ENCODE measurements at regions not wholly inside any gene's neighbourhood (a gene's known extent, or its start where the extent isn't known, plus 50 kb on each side); places are given as distances from the start of the nearest gene placed in this dataset.

- Mint-ChIP-seq H3K27ac (no peak overlapping the region), H3K36me3 (ENCODE audit: low read depth) (no peaks in the 10 kb centered on the region), H3K9me3 (no peaks in the 10 kb centered on the region), H3K4me1 (peaks cover 26% of the 10 kb centered on the region), H3K27me3 (ENCODE audit: insufficient read depth, low read depth, poor library complexity) (peaks cover 5% of the 10 kb centered on the region), H3K4me3 (no peak overlapping the region)
- Histone ChIP-seq H3K4me1 (ENCODE audit: insufficient read depth) (peaks cover 12% of the 10 kb centered on the region; the same call in 1 of the 2 replicates), H3K79me2 (replicated peaks; ENCODE audit: insufficient read depth) (no peaks in the 10 kb centered on the region), H3K27ac (ENCODE audit: low read depth) (no peak overlapping the region), H3K4me3 (no peak overlapping the region), H3K36me3 (ENCODE audit: insufficient read depth) (no peaks in the 10 kb centered on the region), H3F3A (replicated peaks; ENCODE audit: low read depth) (no peaks in the 10 kb centered on the region), H3K27me3 (ENCODE audit: insufficient read depth) (no peaks in the 10 kb centered on the region), H3K9me2 (ENCODE audit: insufficient read depth) (no peaks in the 10 kb centered on the region), H3K4me2 (no peak overlapping the region), H2AFZ (no peak overlapping the region), H4K20me1 (replicated peaks; ENCODE audit: insufficient read depth) (no peaks in the 10 kb centered on the region; the same call in 1 of the 2 replicates)
- DNase-seq (ENCODE audit: low spot score) (no peak), ATAC-seq (no peak)
- TF ChIP-seq ETS1 (IDR thresholded peaks at IDR 0.05) (no peak), STAT1 (IDR thresholded peaks at IDR 0.05; ENCODE audit: unreplicated experiment) (no peak), EZH2 (IDR thresholded peaks at IDR 0.05; ENCODE audit: low read depth, unreplicated experiment) (no peak), CREB1 (CRISPR knock-in tag; IDR thresholded peaks at IDR 0.05; ENCODE audit: low read depth) (no peak), ZNF331 (CRISPR knock-in tag; IDR thresholded peaks at IDR 0.05; ENCODE audit: low read depth) (no peak), ZNF114 (CRISPR knock-in tag; IDR thresholded peaks at IDR 0.05) (no peak), EZH2phosphoT487 (IDR thresholded peaks at IDR 0.05; ENCODE audit: unreplicated experiment) (no peak), POLR2AphosphoS5 (IDR thresholded peaks at IDR 0.05; ENCODE audit: low read depth) (no peak), JUNB (IDR thresholded peaks at IDR 0.05; ENCODE audit: unreplicated experiment) (no peak), NANOG (IDR thresholded peaks at IDR 0.05; ENCODE audit: borderline replicate concordance) (no peak)
- TF ChIP-seq, protein P1, sequence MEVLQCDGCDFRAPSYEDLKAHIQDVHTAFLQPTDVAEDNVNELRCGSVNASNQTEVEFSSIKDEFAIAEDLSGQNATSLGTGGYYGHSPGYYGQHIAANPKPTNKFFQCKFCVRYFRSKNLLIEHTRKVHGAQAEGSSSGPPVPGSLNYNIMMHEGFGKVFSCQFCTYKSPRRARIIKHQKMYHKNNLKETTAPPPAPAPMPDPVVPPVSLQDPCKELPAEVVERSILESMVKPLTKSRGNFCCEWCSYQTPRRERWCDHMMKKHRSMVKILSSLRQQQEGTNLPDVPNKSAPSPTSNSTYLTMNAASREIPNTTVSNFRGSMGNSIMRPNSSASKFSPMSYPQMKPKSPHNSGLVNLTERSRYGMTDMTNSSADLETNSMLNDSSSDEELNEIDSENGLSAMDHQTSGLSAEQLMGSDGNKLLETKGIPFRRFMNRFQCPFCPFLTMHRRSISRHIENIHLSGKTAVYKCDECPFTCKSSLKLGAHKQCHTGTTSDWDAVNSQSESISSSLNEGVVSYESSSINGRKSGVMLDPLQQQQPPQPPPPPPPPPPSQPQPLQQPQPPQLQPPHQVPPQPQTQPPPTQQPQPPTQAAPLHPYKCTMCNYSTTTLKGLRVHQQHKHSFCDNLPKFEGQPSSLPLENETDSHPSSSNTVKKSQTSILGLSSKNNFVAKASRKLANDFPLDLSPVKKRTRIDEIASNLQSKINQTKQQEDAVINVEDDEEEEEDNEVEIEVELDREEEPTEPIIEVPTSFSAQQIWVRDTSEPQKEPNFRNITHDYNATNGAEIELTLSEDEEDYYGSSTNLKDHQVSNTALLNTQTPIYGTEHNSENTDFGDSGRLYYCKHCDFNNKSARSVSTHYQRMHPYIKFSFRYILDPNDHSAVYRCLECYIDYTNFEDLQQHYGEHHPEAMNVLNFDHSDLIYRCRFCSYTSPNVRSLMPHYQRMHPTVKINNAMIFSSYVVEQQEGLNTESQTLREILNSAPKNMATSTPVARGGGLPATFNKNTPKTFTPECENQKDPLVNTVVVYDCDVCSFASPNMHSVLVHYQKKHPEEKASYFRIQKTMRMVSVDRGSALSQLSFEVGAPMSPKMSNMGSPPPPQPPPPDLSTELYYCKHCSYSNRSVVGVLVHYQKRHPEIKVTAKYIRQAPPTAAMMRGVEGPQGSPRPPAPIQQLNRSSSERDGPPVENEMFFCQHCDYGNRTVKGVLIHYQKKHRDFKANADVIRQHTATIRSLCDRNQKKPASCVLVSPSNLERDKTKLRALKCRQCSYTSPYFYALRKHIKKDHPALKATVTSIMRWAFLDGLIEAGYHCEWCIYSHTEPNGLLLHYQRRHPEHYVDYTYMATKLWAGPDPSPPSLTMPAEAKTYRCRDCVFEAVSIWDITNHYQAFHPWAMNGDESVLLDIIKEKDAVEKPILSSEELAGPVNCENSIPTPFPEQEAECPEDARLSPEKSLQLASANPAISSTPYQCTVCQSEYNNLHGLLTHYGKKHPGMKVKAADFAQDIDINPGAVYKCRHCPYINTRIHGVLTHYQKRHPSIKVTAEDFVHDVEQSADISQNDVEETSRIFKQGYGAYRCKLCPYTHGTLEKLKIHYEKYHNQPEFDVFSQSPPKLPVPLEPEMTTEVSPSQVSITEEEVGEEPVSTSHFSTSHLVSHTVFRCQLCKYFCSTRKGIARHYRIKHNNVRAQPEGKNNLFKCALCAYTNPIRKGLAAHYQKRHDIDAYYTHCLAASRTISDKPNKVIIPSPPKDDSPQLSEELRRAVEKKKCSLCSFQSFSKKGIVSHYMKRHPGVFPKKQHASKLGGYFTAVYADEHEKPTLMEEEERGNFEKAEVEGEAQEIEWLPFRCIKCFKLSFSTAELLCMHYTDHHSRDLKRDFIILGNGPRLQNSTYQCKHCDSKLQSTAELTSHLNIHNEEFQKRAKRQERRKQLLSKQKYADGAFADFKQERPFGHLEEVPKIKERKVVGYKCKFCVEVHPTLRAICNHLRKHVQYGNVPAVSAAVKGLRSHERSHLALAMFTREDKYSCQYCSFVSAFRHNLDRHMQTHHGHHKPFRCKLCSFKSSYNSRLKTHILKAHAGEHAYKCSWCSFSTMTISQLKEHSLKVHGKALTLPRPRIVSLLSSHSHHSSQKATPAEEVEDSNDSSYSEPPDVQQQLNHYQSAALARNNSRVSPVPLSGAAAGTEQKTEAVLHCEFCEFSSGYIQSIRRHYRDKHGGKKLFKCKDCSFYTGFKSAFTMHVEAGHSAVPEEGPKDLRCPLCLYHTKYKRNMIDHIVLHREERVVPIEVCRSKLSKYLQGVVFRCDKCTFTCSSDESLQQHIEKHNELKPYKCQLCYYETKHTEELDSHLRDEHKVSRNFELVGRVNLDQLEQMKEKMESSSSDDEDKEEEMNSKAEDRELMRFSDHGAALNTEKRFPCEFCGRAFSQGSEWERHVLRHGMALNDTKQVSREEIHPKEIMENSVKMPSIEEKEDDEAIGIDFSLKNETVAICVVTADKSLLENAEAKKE (CRISPR knock-in tag; IDR thresholded peaks at IDR 0.05): no peak
- TF ChIP-seq, protein P2, sequence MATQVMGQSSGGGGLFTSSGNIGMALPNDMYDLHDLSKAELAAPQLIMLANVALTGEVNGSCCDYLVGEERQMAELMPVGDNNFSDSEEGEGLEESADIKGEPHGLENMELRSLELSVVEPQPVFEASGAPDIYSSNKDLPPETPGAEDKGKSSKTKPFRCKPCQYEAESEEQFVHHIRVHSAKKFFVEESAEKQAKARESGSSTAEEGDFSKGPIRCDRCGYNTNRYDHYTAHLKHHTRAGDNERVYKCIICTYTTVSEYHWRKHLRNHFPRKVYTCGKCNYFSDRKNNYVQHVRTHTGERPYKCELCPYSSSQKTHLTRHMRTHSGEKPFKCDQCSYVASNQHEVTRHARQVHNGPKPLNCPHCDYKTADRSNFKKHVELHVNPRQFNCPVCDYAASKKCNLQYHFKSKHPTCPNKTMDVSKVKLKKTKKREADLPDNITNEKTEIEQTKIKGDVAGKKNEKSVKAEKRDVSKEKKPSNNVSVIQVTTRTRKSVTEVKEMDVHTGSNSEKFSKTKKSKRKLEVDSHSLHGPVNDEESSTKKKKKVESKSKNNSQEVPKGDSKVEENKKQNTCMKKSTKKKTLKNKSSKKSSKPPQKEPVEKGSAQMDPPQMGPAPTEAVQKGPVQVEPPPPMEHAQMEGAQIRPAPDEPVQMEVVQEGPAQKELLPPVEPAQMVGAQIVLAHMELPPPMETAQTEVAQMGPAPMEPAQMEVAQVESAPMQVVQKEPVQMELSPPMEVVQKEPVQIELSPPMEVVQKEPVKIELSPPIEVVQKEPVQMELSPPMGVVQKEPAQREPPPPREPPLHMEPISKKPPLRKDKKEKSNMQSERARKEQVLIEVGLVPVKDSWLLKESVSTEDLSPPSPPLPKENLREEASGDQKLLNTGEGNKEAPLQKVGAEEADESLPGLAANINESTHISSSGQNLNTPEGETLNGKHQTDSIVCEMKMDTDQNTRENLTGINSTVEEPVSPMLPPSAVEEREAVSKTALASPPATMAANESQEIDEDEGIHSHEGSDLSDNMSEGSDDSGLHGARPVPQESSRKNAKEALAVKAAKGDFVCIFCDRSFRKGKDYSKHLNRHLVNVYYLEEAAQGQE (IDR thresholded peaks at IDR 0.05; ENCODE audit: unreplicated experiment): no peak
- TF ChIP-seq, protein P3, sequence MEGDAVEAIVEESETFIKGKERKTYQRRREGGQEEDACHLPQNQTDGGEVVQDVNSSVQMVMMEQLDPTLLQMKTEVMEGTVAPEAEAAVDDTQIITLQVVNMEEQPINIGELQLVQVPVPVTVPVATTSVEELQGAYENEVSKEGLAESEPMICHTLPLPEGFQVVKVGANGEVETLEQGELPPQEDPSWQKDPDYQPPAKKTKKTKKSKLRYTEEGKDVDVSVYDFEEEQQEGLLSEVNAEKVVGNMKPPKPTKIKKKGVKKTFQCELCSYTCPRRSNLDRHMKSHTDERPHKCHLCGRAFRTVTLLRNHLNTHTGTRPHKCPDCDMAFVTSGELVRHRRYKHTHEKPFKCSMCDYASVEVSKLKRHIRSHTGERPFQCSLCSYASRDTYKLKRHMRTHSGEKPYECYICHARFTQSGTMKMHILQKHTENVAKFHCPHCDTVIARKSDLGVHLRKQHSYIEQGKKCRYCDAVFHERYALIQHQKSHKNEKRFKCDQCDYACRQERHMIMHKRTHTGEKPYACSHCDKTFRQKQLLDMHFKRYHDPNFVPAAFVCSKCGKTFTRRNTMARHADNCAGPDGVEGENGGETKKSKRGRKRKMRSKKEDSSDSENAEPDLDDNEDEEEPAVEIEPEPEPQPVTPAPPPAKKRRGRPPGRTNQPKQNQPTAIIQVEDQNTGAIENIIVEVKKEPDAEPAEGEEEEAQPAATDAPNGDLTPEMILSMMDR (conservative IDR thresholded peaks at IDR 0.05; ENCODE audit: low read depth in 2 of 2): no peak
Observed at GRCh38 chr18:5756823-5757222, 138.5 kb downstream of the TMEM200C start.
